OCI-LY1 (cell line): ENCODE measurements at regions not wholly inside any gene's neighbourhood (a gene's known extent, or its start where the extent isn't known, plus 50 kb on each side); places are given as distances from the start of the nearest gene placed in this dataset.

Source experiments
- H2AFZ ChIP-seq: fragments of 200-600 bp; sonication (generic), shearing (Covaris generic); 2 replicates; pipeline ENCODE4 v1.6.0; 2014; ENCODE audit warnings: antibody characterized with exemption, mild to moderate bottlenecking, low read length
- H3F3A ChIP-seq: fragments of 200-600 bp; sonication (generic), shearing (Covaris generic); 2 replicates; pipeline ENCODE4 v1.6.0; 2014; ENCODE audit warnings: mild to moderate bottlenecking, antibody characterized with exemption, low read length, moderate library complexity; ENCODE audit not compliant: insufficient read depth
- H3K27ac ChIP-seq: fragments of 200-600 bp; sonication (generic); 2 replicates; pipeline ENCODE4 v1.5.1; 2014; ENCODE audit warnings: low read length, mixed run types, mild to moderate bottlenecking, low read depth; ENCODE audit not compliant: poor library complexity, severe bottlenecking
- H3K27me3 ChIP-seq: fragments of 200-600 bp; sonication (generic); 2 replicates; pipeline ENCODE4 v1.6.0; 2014; ENCODE audit warnings: antibody characterized with exemption, mild to moderate bottlenecking, low read length, moderate library complexity; ENCODE audit not compliant: insufficient read depth
- H3K36me3 ChIP-seq: fragments of 200-600 bp; sonication (generic); 2 replicates; pipeline ENCODE4 v1.6.1; 2014; ENCODE audit warnings: mild to moderate bottlenecking, antibody characterized with exemption, low read length, moderate library complexity, mixed read lengths; ENCODE audit not compliant: insufficient read depth
- H3K4me1 ChIP-seq: fragments of 200-600 bp; sonication (generic); 2 replicates; pipeline ENCODE4 v1.5.1; 2014; ENCODE audit warnings: mild to moderate bottlenecking, low read length, moderate library complexity; ENCODE audit not compliant: insufficient read depth, severe bottlenecking
- H3K4me2 ChIP-seq: fragments of 200-600 bp; sonication (generic), shearing (Covaris generic); 2 replicates; pipeline ENCODE4 v1.6.1; 2014; ENCODE audit warnings: low read length
- H3K4me3 ChIP-seq: fragments of 200-600 bp; sonication (generic); 2 replicates; pipeline ENCODE4 v1.5.1; 2014; ENCODE audit warnings: low read length, low read depth, mild to moderate bottlenecking, mixed read lengths; ENCODE audit not compliant: poor library complexity, severe bottlenecking
- H3K79me2 ChIP-seq: fragments of 200-600 bp; shearing (Covaris generic); 2 replicates; pipeline ENCODE4 v1.6.1; 2016; ENCODE audit warnings: mixed run types, low read length, mixed read lengths; ENCODE audit not compliant: insufficient read depth
- H3K9ac ChIP-seq: fragments of 200-600 bp; sonication (generic), shearing (Covaris generic); 2 replicates; pipeline ENCODE4 v1.6.1; 2014; ENCODE audit warnings: mild to moderate bottlenecking, low read length, mixed read lengths
- H3K9me2 ChIP-seq: fragments of 200-600 bp; sonication (generic), shearing (Covaris generic); 2 replicates; pipeline ENCODE4 v1.6.1; 2014; ENCODE audit warnings: low read depth, mild to moderate bottlenecking, low read length, mixed read lengths
- H3K9me3 ChIP-seq: fragments of 200-600 bp; shearing (Covaris generic); 2 replicates; pipeline ENCODE4 v1.6.1; 2014; ENCODE audit warnings: low read length, mixed read lengths
- H4K20me1 ChIP-seq: fragments of 200-600 bp; sonication (generic), shearing (Covaris generic); 2 replicates; pipeline ENCODE4 v1.6.0; 2016; ENCODE audit warnings: mild to moderate bottlenecking, low read length; ENCODE audit not compliant: insufficient read depth
- CTCF ChIP-seq: fragments of 200-600 bp; sonication (generic), shearing (Covaris generic); IDR thresholded peaks from 2 replicates; pipeline ENCODE4 v1.5.1; 2017; ENCODE audit warnings: mild to moderate bottlenecking, antibody characterized with exemption, low read length, moderate library complexity, mixed read lengths
- EZH2 ChIP-seq: fragments of 200-600 bp; sonication (generic), shearing (Covaris generic); IDR thresholded peaks from 2 replicates; pipeline ENCODE4 v1.8.0; 2017; ENCODE audit warnings: borderline replicate concordance, mixed run types, mild to moderate bottlenecking, antibody characterized with exemption, low read length, moderate library complexity, mixed read lengths

GRCh38 chr15:48021336-48022086 is 99.3 kb upstream of the SLC24A5 start:
- no peak overlapping the region for H3K4me3 ChIP-seq
- H3K79me2 ChIP-seq: no peaks in the 10 kb centered on the region
- H3K27me3 ChIP-seq: no peaks in the 10 kb centered on the region
- no peak overlapping the region for H3K9ac ChIP-seq
- H3F3A ChIP-seq: no peaks in the 10 kb centered on the region
- H3K4me1 ChIP-seq: no peaks in the 10 kb centered on the region
- H3K9me3 ChIP-seq: no peaks in the 10 kb centered on the region
- no peak for TF ChIP-seq EZH2
- TF ChIP-seq CTCF: no peak
- H3K36me3 ChIP-seq: no peaks in the 10 kb centered on the region
- H4K20me1 ChIP-seq: no peaks in the 10 kb centered on the region
- H3K9me2 ChIP-seq: no peaks in the 10 kb centered on the region
- no peak overlapping the region for H3K27ac ChIP-seq
- H3K4me2 ChIP-seq: no peak overlapping the region
- no peak overlapping the region for H2AFZ ChIP-seq

GRCh38 chr15:48025118-48025517 is 95.7 kb upstream of the SLC24A5 start:
- Histone ChIP-seq H3F3A (no peaks in the 10 kb centered on the region), H3K27ac (no peak overlapping the region), H3K4me1 (no peaks in the 10 kb centered on the region), H3K27me3 (no peaks in the 10 kb centered on the region), H3K4me3 (no peak overlapping the region), H2AFZ (no peak overlapping the region), H3K79me2 (no peaks in the 10 kb centered on the region), H3K9ac (no peak overlapping the region), H3K36me3 (no peaks in the 10 kb centered on the region), H3K9me3 (no peaks in the 10 kb centered on the region), H4K20me1 (no peaks in the 10 kb centered on the region), H3K4me2 (no peak overlapping the region), H3K9me2 (no peaks in the 10 kb centered on the region)
- no peak for TF ChIP-seq EZH2
- no peak for TF ChIP-seq CTCF

- no peaks in the 10 kb centered on the region for H4K20me1 ChIP-seq
- no peaks in the 10 kb centered on the region for H3K27me3 ChIP-seq
- no peaks in the 10 kb centered on the region for H3K79me2 ChIP-seq
- no peak overlapping the region for H3K27ac ChIP-seq
- H3K9me3 ChIP-seq: no peaks in the 10 kb centered on the region
- H3K4me1 ChIP-seq: no peaks in the 10 kb centered on the region
- H3K4me3 ChIP-seq: no peak overlapping the region
- no peak overlapping the region for H3K4me2 ChIP-seq
- no peaks in the 10 kb centered on the region for H3K36me3 ChIP-seq
- H2AFZ ChIP-seq: no peak overlapping the region
- H3K9me2 ChIP-seq: no peaks in the 10 kb centered on the region
- TF ChIP-seq EZH2 (no peak), CTCF (no peak)
- no peaks in the 10 kb centered on the region for H3F3A ChIP-seq
- H3K9ac ChIP-seq: no peak overlapping the region
These were observed 92.1 kb upstream of the SLC24A5 start for GRCh38 chr15:48028712-48029111.
